GM12878 (cell line): ENCODE measurements at regions not wholly inside any gene's neighbourhood (a gene's known extent, or its start where the extent isn't known, plus 50 kb on each side); places are given as distances from the start of the nearest gene placed in this dataset.

Source experiments
- ATAC-seq: fragments of 200-7000 bp; cut with Tn5 transposase; 3 replicates; pipeline ENCODE4 v1.9.1; 2020; ENCODE audit warnings: mild to moderate bottlenecking, moderate library complexity
- BruUV-seq: library from RNA; stranded (reverse); fragments of 400-500 nt; replicated peaks from 2 replicates; lab custom pipeline; 2021; lab: Mats Ljungman, UMichigan
- CTCF ChIA-PET: fragments of 300-600 bp; sonication (Branson Sonifier 250); formaldehyde crosslinking; extraction: SDS; loops from one replicate; lab custom pipeline; 2021; ENCODE audit warnings: inconsistent platforms; lab: Yijun Ruan, JAX
- POLR2A ChIA-PET: fragments of 350-600 bp; formaldehyde crosslinking; extraction: SDS; loops from one replicate; lab custom pipeline; 2021; ENCODE audit warnings: inconsistent platforms; lab: Charles Lee
- RAD21 ChIA-PET: fragments of 300-600 bp; sonication (Branson Sonifier 250); formaldehyde crosslinking; loops from one replicate; lab custom pipeline; 2023; ENCODE audit warnings: antibody characterized with exemption; ENCODE audit not compliant: unreplicated experiment; lab: Charles Lee
- SMC1A ChIA-PET: fragments of 300-600 bp; sonication (Branson Sonifier 250); formaldehyde crosslinking; loops from one replicate; lab custom pipeline; 2023; ENCODE audit not compliant: unreplicated experiment, uncharacterized antibody; lab: Charles Lee
- DNase-seq: peaks from one replicate; pipeline ENCODE4 v3.0.0-alpha.2; 2011; ENCODE audit warnings: low read depth, low spot score
- FAIRE-seq: peaks from 3 replicates; lab custom pipeline; 2011; peaks lifted over from hg19 to GRCh38; lab: Jason Lieb, UNC
- H2AFZ ChIP-seq: 2 replicates; pipeline ENCODE4 v1.6.0; 2011; ENCODE audit warnings: low read depth, low read length, control low read depth; ENCODE audit not compliant: control insufficient read depth
- H3K27ac ChIP-seq: 2 replicates; pipeline ENCODE4 v1.5.1; 2011; ENCODE audit warnings: control low read depth; ENCODE audit not compliant: control insufficient read depth, insufficient read depth
- H3K27me3 ChIP-seq, 2 experiments: replicated peaks in 1 of 2; 2 replicates each; pipeline versions ENCODE4 v1.6.0 to v1.6.1; 2011; ENCODE audit warnings: low read length in 1 of 2; ENCODE audit not compliant: control insufficient read depth in 2 of 2, insufficient read depth in 2 of 2
- H3K36me3 ChIP-seq, 2 experiments: 2 replicates each; pipeline ENCODE4 v1.5.1; 2011; ENCODE audit warnings: low read length in 1 of 2; ENCODE audit not compliant: control insufficient read depth in 2 of 2, insufficient read depth in 2 of 2
- H3K4me1 ChIP-seq: 2 replicates; pipeline ENCODE4 v1.6.1; 2011; ENCODE audit warnings: mild to moderate bottlenecking, low read length, moderate library complexity, mixed read lengths; ENCODE audit not compliant: control insufficient read depth, insufficient read depth
- H3K4me2 ChIP-seq: 2 replicates; pipeline ENCODE4 v1.6.0; 2011; ENCODE audit warnings: control low read depth; ENCODE audit not compliant: control insufficient read depth, insufficient read depth
- H3K4me3 ChIP-seq: fragments of 200-600 bp; sonication (generic); 2 replicates; pipeline ENCODE4 v1.5.1; 2016
- H3K79me2 ChIP-seq: 2 replicates; pipeline ENCODE4 v1.6.0; 2011; ENCODE audit warnings: low read length; ENCODE audit not compliant: control insufficient read depth, insufficient read depth
- H3K9ac ChIP-seq: 2 replicates; pipeline ENCODE4 v1.8.0; 2011; ENCODE audit warnings: low read length, control low read depth, mixed read lengths; ENCODE audit not compliant: control insufficient read depth, insufficient read depth
- H3K9me3 ChIP-seq: replicated peaks from 3 replicates; pipeline ENCODE4 v1.5.1; 2011; ENCODE audit warnings: mild to moderate bottlenecking, low read length; ENCODE audit not compliant: control insufficient read depth, insufficient read depth
- H4K20me1 ChIP-seq: 2 replicates; pipeline ENCODE4 v1.6.0; 2011; ENCODE audit not compliant: control insufficient read depth, insufficient read depth
- E2F8 ChIP-seq: fragments of 450-650 bp; IDR thresholded peaks from 2 replicates; pipeline ENCODE4 v1.6.1; 2018; ENCODE audit warnings: mild to moderate bottlenecking, low read depth, moderate library complexity; ENCODE audit not compliant: partially characterized antibody
- MEF2A ChIP-seq: IDR thresholded peaks from 2 replicates; pipeline ENCODE4 v1.6.1; 2011; ENCODE audit warnings: low read depth, mild to moderate bottlenecking, low read length, moderate library complexity; ENCODE audit not compliant: insufficient read depth
- MEF2B ChIP-seq: fragments of 450-650 bp; IDR thresholded peaks from 2 replicates; pipeline ENCODE4 v1.6.1; 2018; ENCODE audit warnings: mild to moderate bottlenecking, moderate library complexity; ENCODE audit not compliant: partially characterized antibody, poor library complexity, severe bottlenecking
- PRDM15 ChIP-seq: fragments of 450-650 bp; formaldehyde crosslinking; IDR thresholded peaks from 2 replicates; pipeline ENCODE4 v1.4.0; 2020; ENCODE audit warnings: mild to moderate bottlenecking, moderate library complexity
- ZNF687 ChIP-seq: fragments of 450-650 bp; IDR thresholded peaks from 2 replicates; pipeline ENCODE4 v1.6.1; 2017; ENCODE audit warnings: mild to moderate bottlenecking, moderate library complexity
- WGBS: methylation state at CpG from one replicate; pipeline ENCODE4 v1.1.6; 2016; ENCODE audit warnings: low lambda C conversion rate; ENCODE audit not compliant: insufficient replicate concordance, insufficient coverage; ENCODE audit errors: missing lambda C conversion rate; 5-methylcytosine and 5-hydroxymethylcytosine counted together
- in situ Hi-C: fragments of 300-500 bp; cut with MboI; formaldehyde crosslinking; loops from 9 replicates; pipeline ENCODE4 v1.14.3; 2018; ENCODE audit warnings: mixed read lengths
- intact Hi-C: fragments of 100-400 bp; cut with micrococcal nuclease; formaldehyde crosslinking; loops from one replicate; pipeline ENCODE4 v1.14.2; 2022; ENCODE audit not compliant: unreplicated experiment

GRCh38 chr11:106520920-106521319, 443.5 kb downstream of the AASDHPPT start (continued):
- TF ChIP-seq ZNF687 (no peak), MEF2B (no peak), MEF2A (no peak)

- BruUV-seq, result no TSS peak
- FAIRE-seq, result no peak
- RAD21 ChIA-PET, result no interaction called here
These were observed 445.7 kb downstream of the AASDHPPT start for GRCh38 chr11:106523171-106523570.

More at GRCh38 chr11:106523171-106523570, 445.7 kb downstream of the AASDHPPT start:
- in situ Hi-C loops, result no loop called here
- no peak overlapping the region for H3K27ac ChIP-seq
- H3K27me3 ChIP-seq, result no peaks in the 10 kb centered on the region
- intact Hi-C loops, result no loop called here
- H3K9me3 ChIP-seq, result no peaks in the 10 kb centered on the region
- SMC1A ChIA-PET, result interaction anchor here (1.2 kb wide), 1 partner anchor 22 kb away, joined by 3 read pairs; no protein-coding TSS in a partner anchor
- no peaks in the 10 kb centered on the region for H3K4me1 ChIP-seq
- CTCF ChIA-PET, result no interaction called here
- H3K4me3 ChIP-seq, result no peak overlapping the region
- POLR2A ChIA-PET, result no interaction called here
- DNase-seq (no peak), ATAC-seq (no peak)
- no peaks in the 10 kb centered on the region for H3K36me3 ChIP-seq
- TF ChIP-seq E2F8 (no peak), PRDM15 (CRISPR knock-in tag) (no peak)
- H3K4me2 ChIP-seq, result no peak overlapping the region
- H4K20me1 ChIP-seq, result no peaks in the 10 kb centered on the region
- no peak overlapping the region for H2AFZ ChIP-seq
- no peak overlapping the region for H3K9ac ChIP-seq
- no peaks in the 10 kb centered on the region for H3K79me2 ChIP-seq
- 14% methylated on average over 2 of the region's 2 CpGs for WGBS
